WTC11 (cell line): ENCODE measurements at regions not wholly inside any gene's neighbourhood (a gene's known extent, or its start where the extent isn't known, plus 50 kb on each side); places are given as distances from the start of the nearest gene placed in this dataset.

Experiments used
- HMGXB4 ChIP-seq: sonication (generic); formaldehyde crosslinking; IDR thresholded peaks from 2 replicates; pipeline ENCODE4 v1.8.1; 2023; ENCODE audit warnings: mild to moderate bottlenecking, moderate library complexity, missing genetic modification reagents
- TF ChIP-seq, protein P1 (sequence below): fragments of 200-600 bp; IDR thresholded peaks from 2 replicates; pipeline ENCODE4 v1.8.0; 2022; ENCODE audit warnings: antibody characterized with exemption
- TF ChIP-seq, protein P2 (sequence below): sonication (generic); formaldehyde crosslinking; IDR thresholded peaks from 2 replicates; pipeline ENCODE4 v1.8.0; 2022; ENCODE audit warnings: mild to moderate bottlenecking, missing genetic modification reagents
- TF ChIP-seq, protein P3 (sequence below): fragments of 250-450 bp; sonication (Bioruptor Pico); IDR thresholded peaks from 2 replicates; pipeline ENCODE4 v2.1.2; 2022; ENCODE audit warnings: mild to moderate bottlenecking, moderate library complexity

GRCh38 chr5:57858905-57859304 is 376.3 kb upstream of the ACTBL2 start:
- TF ChIP-seq, protein P1, sequence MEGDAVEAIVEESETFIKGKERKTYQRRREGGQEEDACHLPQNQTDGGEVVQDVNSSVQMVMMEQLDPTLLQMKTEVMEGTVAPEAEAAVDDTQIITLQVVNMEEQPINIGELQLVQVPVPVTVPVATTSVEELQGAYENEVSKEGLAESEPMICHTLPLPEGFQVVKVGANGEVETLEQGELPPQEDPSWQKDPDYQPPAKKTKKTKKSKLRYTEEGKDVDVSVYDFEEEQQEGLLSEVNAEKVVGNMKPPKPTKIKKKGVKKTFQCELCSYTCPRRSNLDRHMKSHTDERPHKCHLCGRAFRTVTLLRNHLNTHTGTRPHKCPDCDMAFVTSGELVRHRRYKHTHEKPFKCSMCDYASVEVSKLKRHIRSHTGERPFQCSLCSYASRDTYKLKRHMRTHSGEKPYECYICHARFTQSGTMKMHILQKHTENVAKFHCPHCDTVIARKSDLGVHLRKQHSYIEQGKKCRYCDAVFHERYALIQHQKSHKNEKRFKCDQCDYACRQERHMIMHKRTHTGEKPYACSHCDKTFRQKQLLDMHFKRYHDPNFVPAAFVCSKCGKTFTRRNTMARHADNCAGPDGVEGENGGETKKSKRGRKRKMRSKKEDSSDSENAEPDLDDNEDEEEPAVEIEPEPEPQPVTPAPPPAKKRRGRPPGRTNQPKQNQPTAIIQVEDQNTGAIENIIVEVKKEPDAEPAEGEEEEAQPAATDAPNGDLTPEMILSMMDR: no peak
- TF ChIP-seq, protein P2, sequence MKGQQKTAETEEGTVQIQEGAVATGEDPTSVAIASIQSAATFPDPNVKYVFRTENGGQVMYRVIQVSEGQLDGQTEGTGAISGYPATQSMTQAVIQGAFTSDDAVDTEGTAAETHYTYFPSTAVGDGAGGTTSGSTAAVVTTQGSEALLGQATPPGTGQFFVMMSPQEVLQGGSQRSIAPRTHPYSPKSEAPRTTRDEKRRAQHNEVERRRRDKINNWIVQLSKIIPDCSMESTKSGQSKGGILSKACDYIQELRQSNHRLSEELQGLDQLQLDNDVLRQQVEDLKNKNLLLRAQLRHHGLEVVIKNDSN (CRISPR knock-in tag): no peak
- TF ChIP-seq, protein P3, sequence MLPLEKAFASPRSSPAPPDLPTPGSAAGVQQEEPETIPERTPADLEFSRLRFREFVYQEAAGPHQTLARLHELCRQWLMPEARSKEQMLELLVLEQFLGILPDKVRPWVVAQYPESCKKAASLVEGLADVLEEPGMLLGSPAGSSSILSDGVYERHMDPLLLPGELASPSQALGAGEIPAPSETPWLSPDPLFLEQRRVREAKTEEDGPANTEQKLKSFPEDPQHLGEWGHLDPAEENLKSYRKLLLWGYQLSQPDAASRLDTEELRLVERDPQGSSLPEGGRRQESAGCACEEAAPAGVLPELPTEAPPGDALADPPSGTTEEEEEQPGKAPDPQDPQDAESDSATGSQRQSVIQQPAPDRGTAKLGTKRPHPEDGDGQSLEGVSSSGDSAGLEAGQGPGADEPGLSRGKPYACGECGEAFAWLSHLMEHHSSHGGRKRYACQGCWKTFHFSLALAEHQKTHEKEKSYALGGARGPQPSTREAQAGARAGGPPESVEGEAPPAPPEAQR (CRISPR knock-in tag): no peak
- no peak for TF ChIP-seq HMGXB4 (CRISPR knock-in tag)
